ENCODE measurements at regions not wholly inside any gene's neighbourhood (a gene's known extent, or its start where the extent isn't known, plus 50 kb on each side); places are given as distances from the start of the nearest gene placed in this dataset.
"Not testable (repeated sequence)": the region's sequence is repeated elsewhere in the genome, so short reads cannot be mapped to it uniquely, and the experiment has no call there.

- Histone ChIP-seq H3K4me3 (replicated peaks; ENCODE audit: low read depth, low read length) (no peak overlapping the region), H3K36me3 (ENCODE audit: control insufficient read depth, insufficient read depth, low read length) (no peaks in the 10 kb centered on the region), H3K27me3 (replicated peaks; ENCODE audit: control insufficient read depth, insufficient read depth, low read length) (no peaks in the 10 kb centered on the region)
- DNase-seq (ENCODE audit: extremely low read depth, insufficient read length): no peak
- no peak for TF ChIP-seq CTCF (IDR thresholded peaks at IDR 0.05; ENCODE audit: insufficient read depth, low read length, poor library complexity, severe bottlenecking)
Observed at GRCh38 chr12:31803306-31804184, 74.7 kb upstream of the AMN1 start.

GRCh38 chr12:31801872-31802271 lies 73.1 kb upstream of the AMN1 start:
- Histone ChIP-seq H3K4me3 (replicated peaks; ENCODE audit: low read depth, low read length) (no peak overlapping the region), H3K36me3 (ENCODE audit: control insufficient read depth, insufficient read depth, low read length) (no peaks in the 10 kb centered on the region), H3K27me3 (replicated peaks; ENCODE audit: control insufficient read depth, insufficient read depth, low read length) (no peaks in the 10 kb centered on the region)
- no peak for TF ChIP-seq CTCF (IDR thresholded peaks at IDR 0.05; ENCODE audit: insufficient read depth, low read length, poor library complexity, severe bottlenecking)
- DNase-seq (ENCODE audit: extremely low read depth, insufficient read length): no peak

DNA sequence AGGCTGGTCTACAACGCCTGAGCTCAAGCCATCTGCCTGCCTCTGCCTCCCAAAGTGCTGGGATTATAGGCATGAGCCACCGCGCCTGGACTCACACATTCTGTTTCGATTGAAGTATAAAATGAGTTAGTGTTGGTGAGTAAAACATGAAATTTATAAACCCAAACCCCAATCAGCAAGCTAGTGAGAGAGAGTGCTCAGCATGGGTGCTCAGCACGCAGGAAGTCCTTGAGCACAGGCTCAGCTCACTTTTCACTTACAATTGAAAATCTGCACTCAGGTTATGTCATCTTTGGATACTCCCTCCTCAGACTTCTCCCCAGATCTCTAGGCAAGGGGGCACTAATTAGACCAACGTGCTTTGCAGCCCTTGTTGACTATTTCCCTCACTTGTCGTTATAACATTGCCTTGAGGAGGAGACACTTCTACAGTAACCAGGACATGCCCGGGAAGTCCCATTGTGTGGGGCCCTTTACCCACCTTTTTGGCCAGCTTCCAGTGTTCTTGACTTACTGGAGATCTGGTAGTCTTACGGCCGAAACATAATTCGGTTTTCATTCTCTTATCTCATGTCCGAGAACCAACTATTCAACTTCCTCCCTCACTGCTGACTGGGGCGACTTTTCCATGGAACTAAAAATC lies 68.5 kb upstream of the AMN1 start:
- Histone ChIP-seq H3K4me3 (replicated peaks; ENCODE audit: low read depth, low read length) (no peak overlapping the region), H3K27me3 (replicated peaks; ENCODE audit: control insufficient read depth, insufficient read depth, low read length) (no peaks in the 10 kb centered on the region), H3K36me3 (ENCODE audit: control insufficient read depth, insufficient read depth, low read length) (no peaks in the 10 kb centered on the region)
- no peak for TF ChIP-seq CTCF (IDR thresholded peaks at IDR 0.05; ENCODE audit: insufficient read depth, low read length, poor library complexity, severe bottlenecking)
- DNase-seq (ENCODE audit: extremely low read depth, insufficient read length): no peak

DNA sequence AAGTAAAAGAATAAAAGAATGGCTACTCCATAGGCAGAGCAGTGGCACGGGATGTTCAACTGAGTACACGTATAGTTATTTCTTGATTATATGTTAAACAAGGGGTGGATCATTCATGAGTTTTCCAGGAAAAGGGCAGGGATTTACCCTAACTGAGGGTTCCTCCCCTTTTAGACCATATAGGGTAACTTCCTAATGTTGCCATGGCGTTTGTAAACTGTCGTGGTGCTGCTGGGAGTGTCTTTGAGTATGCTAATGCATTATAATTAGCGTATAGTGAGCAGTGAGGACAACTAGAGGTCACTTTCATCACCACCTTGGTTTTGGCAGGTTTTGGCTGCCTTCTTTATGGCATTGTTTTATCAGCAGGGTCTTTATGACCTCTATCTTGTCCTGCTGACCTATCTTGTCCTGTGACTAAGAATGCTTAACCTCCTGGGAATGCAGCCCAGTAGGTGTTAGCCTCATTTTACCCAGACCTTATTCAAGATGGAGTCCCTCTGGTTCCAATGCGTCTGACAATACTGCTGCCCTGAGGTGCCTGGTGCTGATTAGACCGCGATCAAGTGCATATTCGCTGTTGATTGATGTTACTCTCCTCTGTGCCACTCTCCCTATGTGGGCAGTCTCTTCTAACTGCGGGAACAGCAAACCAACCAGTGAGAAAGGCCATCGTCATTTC lies 67.6 kb upstream of the AMN1 start:
- TF ChIP-seq CTCF (IDR thresholded peaks at IDR 0.05; ENCODE audit: insufficient read depth, low read length, poor library complexity, severe bottlenecking): no peak
- H3K36me3 ChIP-seq (ENCODE audit: control insufficient read depth, insufficient read depth, low read length): no peaks in the 10 kb centered on the region
- H3K27me3 ChIP-seq (replicated peaks; ENCODE audit: control insufficient read depth, insufficient read depth, low read length): no peaks in the 10 kb centered on the region
- DNase-seq (ENCODE audit: extremely low read depth, insufficient read length): no peak
- H3K4me3 ChIP-seq (replicated peaks; ENCODE audit: low read depth, low read length): no peak overlapping the region

DNA sequence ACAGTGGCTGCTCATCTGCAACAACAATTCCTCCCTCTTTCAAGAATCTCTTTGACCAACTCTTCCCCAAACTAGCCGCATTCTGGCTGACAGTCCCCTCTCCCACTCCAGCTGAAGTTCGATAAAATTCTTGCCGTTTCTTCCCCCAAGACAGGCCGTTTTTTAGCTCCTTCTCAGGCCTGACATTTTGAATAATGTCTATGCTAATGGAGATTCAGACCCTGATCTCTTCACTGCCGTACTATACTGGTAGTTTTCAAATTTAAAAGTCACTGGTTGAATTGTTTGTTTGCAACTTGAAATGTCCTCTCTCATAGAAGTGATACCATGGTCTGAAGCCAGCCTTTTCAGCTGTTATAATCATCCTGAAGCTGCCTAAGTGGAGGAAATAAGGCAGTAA lies 65.9 kb upstream of the AMN1 start:
- no peak for TF ChIP-seq CTCF (IDR thresholded peaks at IDR 0.05; ENCODE audit: insufficient read depth, low read length, poor library complexity, severe bottlenecking)
- Histone ChIP-seq H3K27me3 (replicated peaks; ENCODE audit: control insufficient read depth, insufficient read depth, low read length) (no peaks in the 10 kb centered on the region), H3K36me3 (ENCODE audit: control insufficient read depth, insufficient read depth, low read length) (no peaks in the 10 kb centered on the region)

GRCh38 chr12:31791265-31791664 lies 62.4 kb upstream of the AMN1 start:
- DNase-seq (ENCODE audit: extremely low read depth, insufficient read length); H3K36me3 ChIP-seq (ENCODE audit: control insufficient read depth, insufficient read depth, low read length); H3K27me3 ChIP-seq (replicated peaks; ENCODE audit: control insufficient read depth, insufficient read depth, low read length); H3K4me3 ChIP-seq (replicated peaks; ENCODE audit: low read depth, low read length): not testable (repeated sequence)

More for the DNA sequence above, 65.9 kb upstream of the AMN1 start:
- DNase-seq (ENCODE audit: extremely low read depth, insufficient read length): no peak
- H3K4me3 ChIP-seq (replicated peaks; ENCODE audit: low read depth, low read length): no peak overlapping the region

Measured in GM06990 (cell line).